ENCODE measurements at regions not wholly inside any gene's neighbourhood (a gene's known extent, or its start where the extent isn't known, plus 50 kb on each side); places are given as distances from the start of the nearest gene placed in this dataset.

DNA sequence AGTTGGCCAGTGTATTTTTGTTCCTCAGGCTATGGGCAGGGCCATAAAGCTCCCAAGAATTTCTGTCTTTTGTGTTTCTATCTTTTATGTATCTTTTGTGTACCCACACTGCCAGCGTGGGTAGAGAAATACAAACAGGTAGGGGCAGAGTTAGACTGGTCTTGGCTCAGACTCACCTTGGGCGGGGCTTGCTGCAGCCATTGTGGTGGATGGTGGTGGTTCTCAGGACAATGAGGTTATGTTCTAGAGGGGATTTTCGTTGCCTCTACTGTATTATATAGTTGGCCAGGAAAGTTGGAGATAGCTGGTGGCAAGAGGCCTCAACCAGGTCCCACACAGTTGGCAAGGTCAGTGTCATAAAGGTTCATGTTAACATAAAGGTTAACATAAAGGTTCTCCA lies 977.5 kb upstream of the LRFN5 start:
- in situ Hi-C loops (cut with HindIII; ENCODE audit: extremely low pct_ligation_motif_present, low pct_unique_long_range_greater_than_20kb) = no loop called here
- Histone ChIP-seq H3K4me3 (replicated peaks in 1 of 3; ENCODE audit: insufficient read depth in 1 of 3, low read depth in 2 of 3, low read length in 3 of 3) (no peak overlapping the region), H3K9me3 (ENCODE audit: low read length) (peaks cover 61% of the 10 kb centered on the region), H2AFZ (ENCODE audit: low read length) (no peak overlapping the region), H3K4me2 (ENCODE audit: low read depth, low read length) (no peak overlapping the region), H3K36me3 (replicated peaks in 1 of 2; ENCODE audit: control insufficient read depth in 1 of 2, insufficient read depth in 2 of 2, low read length in 2 of 2) (no peaks in the 10 kb centered on the region), H3K27me3 (ENCODE audit: control insufficient read depth in 1 of 2, insufficient read depth in 2 of 2, low read length in 2 of 2) (no peaks in the 10 kb centered on the region), H3K4me1 (ENCODE audit: insufficient read depth, low read length) (no peaks in the 10 kb centered on the region), H3K79me2 (ENCODE audit: insufficient read depth, low read length) (no peaks in the 10 kb centered on the region), H4K20me1 (ENCODE audit: insufficient read depth, low read length) (no peaks in the 10 kb centered on the region), H3K27ac (ENCODE audit: extremely low read length, insufficient read depth, low read length) (no peak overlapping the region), H3K9ac (ENCODE audit: insufficient read depth, low read depth, low read length) (no peak overlapping the region)
- BruUV-seq (replicated peaks) = no TSS peak
- 2% methylated on average over 3 of the region's 3 CpGs for WGBS (ENCODE audit: low lambda C conversion rate)
- DNase-seq (ENCODE audit: low spot score) = no peak
- no peak for FAIRE-seq
- ChIA-PET POLR2A (no interaction called here), CTCF (ENCODE audit: low intra/inter-chr PET ratio, low total read pairs) (no interaction called here)
- TF ChIP-seq ZBTB7B (CRISPR knock-in tag; IDR thresholded peaks at IDR 0.05) = no peak
- no peak for TF ChIP-seq ZNF329 (CRISPR knock-in tag; IDR thresholded peaks at IDR 0.05; ENCODE audit: low read depth)
- TF ChIP-seq RFXANK (CRISPR knock-in tag; IDR thresholded peaks at IDR 0.05) = no peak
- TF ChIP-seq IKZF4 (CRISPR knock-in tag; IDR thresholded peaks at IDR 0.05; ENCODE audit: borderline replicate concordance, low read depth, not compliant biosample characterization) = no peak
- TF ChIP-seq RFXAP (CRISPR knock-in tag; IDR thresholded peaks at IDR 0.05; ENCODE audit: borderline replicate concordance) = no peak
- TF ChIP-seq ZNF614 (CRISPR knock-in tag; IDR thresholded peaks at IDR 0.05; ENCODE audit: borderline replicate concordance) = no peak
- TF ChIP-seq, protein P1, sequence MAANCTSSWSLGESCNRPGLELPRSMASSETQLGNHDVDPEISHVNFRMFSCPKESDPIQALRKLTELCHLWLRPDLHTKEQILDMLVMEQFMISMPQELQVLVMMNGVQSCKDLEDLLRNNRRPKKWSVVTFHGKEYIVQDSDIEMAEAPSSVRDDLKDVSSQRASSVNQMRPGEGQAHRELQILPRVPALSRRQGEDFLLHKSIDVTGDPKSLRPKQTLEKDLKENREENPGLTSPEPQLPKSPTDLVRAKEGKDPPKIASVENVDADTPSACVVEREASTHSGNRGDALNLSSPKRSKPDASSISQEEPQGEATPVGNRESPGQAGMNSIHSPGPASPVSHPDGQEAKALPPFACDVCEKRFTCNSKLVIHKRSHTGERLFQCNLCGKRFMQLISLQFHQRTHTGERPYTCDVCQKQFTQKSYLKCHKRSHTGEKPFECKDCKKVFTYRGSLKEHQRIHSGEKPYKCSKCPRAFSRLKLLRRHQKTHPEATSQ (CRISPR knock-in tag; IDR thresholded peaks at IDR 0.05; ENCODE audit: borderline replicate concordance) = no peak
- TF ChIP-seq, protein P2, sequence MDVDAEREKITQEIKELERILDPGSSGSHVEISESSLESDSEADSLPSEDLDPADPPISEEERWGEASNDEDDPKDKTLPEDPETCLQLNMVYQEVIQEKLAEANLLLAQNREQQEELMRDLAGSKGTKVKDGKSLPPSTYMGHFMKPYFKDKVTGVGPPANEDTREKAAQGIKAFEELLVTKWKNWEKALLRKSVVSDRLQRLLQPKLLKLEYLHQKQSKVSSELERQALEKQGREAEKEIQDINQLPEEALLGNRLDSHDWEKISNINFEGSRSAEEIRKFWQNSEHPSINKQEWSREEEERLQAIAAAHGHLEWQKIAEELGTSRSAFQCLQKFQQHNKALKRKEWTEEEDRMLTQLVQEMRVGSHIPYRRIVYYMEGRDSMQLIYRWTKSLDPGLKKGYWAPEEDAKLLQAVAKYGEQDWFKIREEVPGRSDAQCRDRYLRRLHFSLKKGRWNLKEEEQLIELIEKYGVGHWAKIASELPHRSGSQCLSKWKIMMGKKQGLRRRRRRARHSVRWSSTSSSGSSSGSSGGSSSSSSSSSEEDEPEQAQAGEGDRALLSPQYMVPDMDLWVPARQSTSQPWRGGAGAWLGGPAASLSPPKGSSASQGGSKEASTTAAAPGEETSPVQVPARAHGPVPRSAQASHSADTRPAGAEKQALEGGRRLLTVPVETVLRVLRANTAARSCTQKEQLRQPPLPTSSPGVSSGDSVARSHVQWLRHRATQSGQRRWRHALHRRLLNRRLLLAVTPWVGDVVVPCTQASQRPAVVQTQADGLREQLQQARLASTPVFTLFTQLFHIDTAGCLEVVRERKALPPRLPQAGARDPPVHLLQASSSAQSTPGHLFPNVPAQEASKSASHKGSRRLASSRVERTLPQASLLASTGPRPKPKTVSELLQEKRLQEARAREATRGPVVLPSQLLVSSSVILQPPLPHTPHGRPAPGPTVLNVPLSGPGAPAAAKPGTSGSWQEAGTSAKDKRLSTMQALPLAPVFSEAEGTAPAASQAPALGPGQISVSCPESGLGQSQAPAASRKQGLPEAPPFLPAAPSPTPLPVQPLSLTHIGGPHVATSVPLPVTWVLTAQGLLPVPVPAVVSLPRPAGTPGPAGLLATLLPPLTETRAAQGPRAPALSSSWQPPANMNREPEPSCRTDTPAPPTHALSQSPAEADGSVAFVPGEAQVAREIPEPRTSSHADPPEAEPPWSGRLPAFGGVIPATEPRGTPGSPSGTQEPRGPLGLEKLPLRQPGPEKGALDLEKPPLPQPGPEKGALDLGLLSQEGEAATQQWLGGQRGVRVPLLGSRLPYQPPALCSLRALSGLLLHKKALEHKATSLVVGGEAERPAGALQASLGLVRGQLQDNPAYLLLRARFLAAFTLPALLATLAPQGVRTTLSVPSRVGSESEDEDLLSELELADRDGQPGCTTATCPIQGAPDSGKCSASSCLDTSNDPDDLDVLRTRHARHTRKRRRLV (CRISPR knock-in tag; IDR thresholded peaks at IDR 0.05) = no peak
- TF ChIP-seq STAT6 (CRISPR knock-in tag; IDR thresholded peaks at IDR 0.05; ENCODE audit: borderline replicate concordance) = no peak
- no peak for TF ChIP-seq ZEB1 (IDR thresholded peaks at IDR 0.05; ENCODE audit: insufficient replicate concordance, low read depth)
- TF ChIP-seq MYPOP (CRISPR knock-in tag; IDR thresholded peaks at IDR 0.05) = no peak
- TF ChIP-seq AGO2 (optimal IDR thresholded peaks at IDR 0.05; ENCODE audit: low read depth, low read length) = no peak
- ATAC-seq = no peak; the same call in 2 of the 3 replicates
- intact Hi-C loops (cut with micrococcal nuclease; ENCODE audit: unreplicated experiment) = no loop called here

All from HepG2 (cell line).